NT2/D1 (cell line): ENCODE measurements at regions not wholly inside any gene's neighbourhood (a gene's known extent, or its start where the extent isn't known, plus 50 kb on each side); places are given as distances from the start of the nearest gene placed in this dataset.

Experiments used
- DNase-seq: peaks from one replicate; pipeline ENCODE4 v3.0.0-alpha.2; 2011; ENCODE audit warnings: low read depth, low spot score
- H3K27me3 ChIP-seq: 2 replicates; pipeline ENCODE4 v1.6.0; 2011; ENCODE audit warnings: mild to moderate bottlenecking; ENCODE audit not compliant: insufficient read length, insufficient read depth
- H3K36me3 ChIP-seq: 2 replicates; pipeline ENCODE4 v1.6.1; 2011; ENCODE audit warnings: mild to moderate bottlenecking, low read length, mixed read lengths; ENCODE audit not compliant: insufficient read depth, insufficient read length
- H3K4me1 ChIP-seq: 2 replicates; pipeline ENCODE4 v1.5.1; 2011; ENCODE audit not compliant: insufficient read depth, insufficient read length
- H3K4me3 ChIP-seq: 2 replicates; pipeline ENCODE4 v1.5.1; 2011; ENCODE audit warnings: low read depth; ENCODE audit not compliant: insufficient read length
- H3K9ac ChIP-seq: 2 replicates; pipeline ENCODE4 v1.6.0; 2011; ENCODE audit warnings: low read depth; ENCODE audit not compliant: insufficient read length
- H3K9me3 ChIP-seq: 2 replicates; pipeline ENCODE4 v1.5.1; 2011; ENCODE audit warnings: mild to moderate bottlenecking, low read length; ENCODE audit not compliant: insufficient read depth
- SUZ12 ChIP-seq: IDR thresholded peaks from 2 replicates; pipeline ENCODE4 v1.6.1; 2011; ENCODE audit not compliant: insufficient read length, insufficient read depth; ENCODE audit errors: extremely low read depth
- YY1 ChIP-seq: IDR thresholded peaks from 2 replicates; pipeline ENCODE4 v1.6.1; 2011; ENCODE audit not compliant: insufficient read length, insufficient read depth
- ZNF274 ChIP-seq: IDR thresholded peaks from 2 replicates; pipeline ENCODE4 v1.6.1; 2011; ENCODE audit warnings: mild to moderate bottlenecking, low read depth, low read length

GRCh38 chr3:30470496-30470895, 135.9 kb upstream of the TGFBR2 start:
- no peaks in the 10 kb centered on the region for H3K9me3 ChIP-seq
- H3K4me3 ChIP-seq = no peak overlapping the region
- H3K36me3 ChIP-seq = no peaks in the 10 kb centered on the region
- H3K4me1 ChIP-seq = no peaks in the 10 kb centered on the region
- no peak for TF ChIP-seq ZNF274
- TF ChIP-seq SUZ12 = no peak
- TF ChIP-seq YY1 = no peak
- no peak for DNase-seq
- no peak overlapping the region for H3K9ac ChIP-seq
- H3K27me3 ChIP-seq = no peaks in the 10 kb centered on the region

- Histone ChIP-seq H3K36me3 (no peaks in the 10 kb centered on the region), H3K27me3 (no peaks in the 10 kb centered on the region), H3K9me3 (no peaks in the 10 kb centered on the region), H3K9ac (no peak overlapping the region), H3K4me1 (no peaks in the 10 kb centered on the region), H3K4me3 (no peak overlapping the region)
- TF ChIP-seq SUZ12 (no peak), YY1 (no peak), ZNF274 (no peak)
- DNase-seq = no peak
Measured at GRCh38 chr3:30471066-30471465, 135.3 kb upstream of the TGFBR2 start.

GRCh38 chr3:30471796-30472489, 134.5 kb upstream of the TGFBR2 start:
- DNase-seq = no peak
- Histone ChIP-seq H3K4me3 (no peak overlapping the region), H3K36me3 (no peaks in the 10 kb centered on the region), H3K9ac (no peak overlapping the region), H3K4me1 (no peaks in the 10 kb centered on the region), H3K27me3 (no peaks in the 10 kb centered on the region), H3K9me3 (no peaks in the 10 kb centered on the region)
- no peak for TF ChIP-seq YY1
- no peak for TF ChIP-seq SUZ12
- no peak for TF ChIP-seq ZNF274

- no peaks in the 10 kb centered on the region for H3K27me3 ChIP-seq
- no peaks in the 10 kb centered on the region for H3K9me3 ChIP-seq
- no peaks in the 10 kb centered on the region for H3K36me3 ChIP-seq
- no peak for TF ChIP-seq ZNF274
- TF ChIP-seq SUZ12 = no peak
- TF ChIP-seq YY1 = no peak
- DNase-seq = no peak
- no peak overlapping the region for H3K9ac ChIP-seq
- H3K4me3 ChIP-seq = no peak overlapping the region
- H3K4me1 ChIP-seq = no peaks in the 10 kb centered on the region
Measured at GRCh38 chr3:30473374-30474051, 132.9 kb upstream of the TGFBR2 start.

GRCh38 chr3:30474371-30474770, 132.0 kb upstream of the TGFBR2 start:
- Histone ChIP-seq H3K9ac (no peak overlapping the region), H3K4me3 (no peak overlapping the region), H3K9me3 (0 out of 2 replicates have a peak, but pooled peaks cover 5% of the 10 kb centered on the region), H3K36me3 (no peaks in the 10 kb centered on the region), H3K27me3 (no peaks in the 10 kb centered on the region), H3K4me1 (no peaks in the 10 kb centered on the region)
- DNase-seq = no peak
- TF ChIP-seq SUZ12 (no peak), ZNF274 (no peak), YY1 (no peak)

- no peaks in the 10 kb centered on the region for H3K27me3 ChIP-seq
- H3K9me3 ChIP-seq = peaks cover 14% of the 10 kb centered on the region; the same call in 1 of the 2 replicates
- no peak overlapping the region for H3K4me3 ChIP-seq
- no peak overlapping the region for H3K9ac ChIP-seq
- H3K4me1 ChIP-seq = no peaks in the 10 kb centered on the region
- no peaks in the 10 kb centered on the region for H3K36me3 ChIP-seq
- TF ChIP-seq ZNF274 = no peak
- no peak for TF ChIP-seq YY1
- no peak for TF ChIP-seq SUZ12
- no peak for DNase-seq
Measured at GRCh38 chr3:30475038-30475808, 131.2 kb upstream of the TGFBR2 start.

- H3K4me3 ChIP-seq = no peak overlapping the region
- no peaks in the 10 kb centered on the region for H3K27me3 ChIP-seq
- DNase-seq = no peak
- H3K9me3 ChIP-seq = peaks cover 19% of the 10 kb centered on the region; the same call in 1 of the 2 replicates
- H3K36me3 ChIP-seq = no peaks in the 10 kb centered on the region
- H3K9ac ChIP-seq = no peak overlapping the region
- no peaks in the 10 kb centered on the region for H3K4me1 ChIP-seq
- no peak for TF ChIP-seq ZNF274
- no peak for TF ChIP-seq YY1
- TF ChIP-seq SUZ12 = no peak
Measured at GRCh38 chr3:30475809-30476178, 130.6 kb upstream of the TGFBR2 start.
